Eye (tissue), 1 donor: ENCODE measurements at regions not wholly inside any gene's neighbourhood (a gene's known extent, or its start where the extent isn't known, plus 50 kb on each side); places are given as distances from the start of the nearest gene placed in this dataset.
"Not testable (repeated sequence)": the region's sequence is repeated elsewhere in the genome, so short reads cannot be mapped to it uniquely, and the experiment has no call there.

ENCODE experiments used
- DNase-seq: peaks from one replicate; pipeline ENCODE4 v3.0.0-alpha.2; 2015

DNA sequence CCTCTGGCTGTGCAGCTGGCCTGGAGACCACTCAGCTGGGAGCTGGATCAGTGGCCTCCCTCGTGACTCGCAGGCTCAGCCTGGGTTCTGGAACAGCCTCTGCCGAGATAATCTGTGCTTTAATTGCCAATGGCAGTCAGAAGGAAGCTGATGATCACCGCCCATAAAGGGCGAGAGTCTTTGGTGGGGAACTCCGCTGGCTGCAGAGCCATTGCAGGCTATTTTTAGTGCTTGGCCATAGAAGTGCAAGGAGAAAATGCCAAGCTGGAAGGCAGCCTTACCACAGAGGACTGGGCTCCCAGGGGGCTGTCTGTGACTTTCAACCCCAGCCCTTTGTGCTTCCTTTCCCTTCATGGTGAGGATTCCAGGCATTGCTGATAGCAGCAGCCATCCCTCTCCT lies 62.2 kb upstream of the TENM4 start:
- DNase-seq: no peak

DNA sequence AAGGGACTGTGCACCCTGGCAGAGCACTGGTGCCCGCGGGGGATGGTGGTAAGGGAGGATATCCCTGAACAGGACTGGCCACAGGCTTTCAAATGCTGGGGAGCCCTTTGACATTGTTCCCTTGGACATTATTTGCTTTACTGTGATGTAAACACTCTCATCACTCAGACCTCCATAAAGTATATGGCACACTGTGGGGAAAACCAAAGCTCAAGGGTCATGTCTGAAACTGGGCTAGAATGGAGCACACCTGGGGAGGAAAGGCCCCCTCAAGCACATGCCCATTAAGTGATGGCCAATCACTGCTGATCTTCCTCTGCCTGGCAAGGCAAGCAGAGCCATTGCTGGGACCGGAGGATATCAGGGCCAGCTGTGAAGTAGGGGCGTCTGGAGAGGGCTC lies 60.9 kb upstream of the TENM4 start:
- DNase-seq: no peak

DNA sequence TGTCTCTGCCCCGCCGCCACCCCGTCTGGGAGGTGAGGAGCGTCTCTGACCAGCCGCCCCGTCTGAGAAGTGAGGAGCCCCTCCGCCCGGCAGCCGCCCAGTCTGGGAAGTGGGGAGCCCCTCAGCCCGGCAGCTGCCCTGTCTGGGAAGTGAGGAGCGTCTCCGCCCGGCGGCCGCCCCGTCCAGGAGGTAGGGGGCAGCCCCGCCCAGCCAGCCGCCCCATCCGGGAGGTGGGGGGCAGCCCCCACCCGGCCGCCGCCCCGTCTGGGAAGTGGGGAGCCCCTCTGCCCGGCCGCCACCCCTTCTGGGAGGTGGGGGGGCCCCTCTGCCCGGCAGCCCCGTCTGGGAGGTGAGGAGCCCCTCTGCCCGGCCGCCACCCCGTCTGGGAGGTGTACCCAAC lies 59.1 kb upstream of the TENM4 start:
- DNase-seq: not testable (repeated sequence)

- no peak for DNase-seq
These were observed 57.8 kb upstream of the TENM4 start for GRCh38 chr11:79498667-79499066.

GRCh38 chr11:79493555-79494171 lies 52.8 kb upstream of the TENM4 start:
- peak; percentile 91 for DNase-seq

DNA sequence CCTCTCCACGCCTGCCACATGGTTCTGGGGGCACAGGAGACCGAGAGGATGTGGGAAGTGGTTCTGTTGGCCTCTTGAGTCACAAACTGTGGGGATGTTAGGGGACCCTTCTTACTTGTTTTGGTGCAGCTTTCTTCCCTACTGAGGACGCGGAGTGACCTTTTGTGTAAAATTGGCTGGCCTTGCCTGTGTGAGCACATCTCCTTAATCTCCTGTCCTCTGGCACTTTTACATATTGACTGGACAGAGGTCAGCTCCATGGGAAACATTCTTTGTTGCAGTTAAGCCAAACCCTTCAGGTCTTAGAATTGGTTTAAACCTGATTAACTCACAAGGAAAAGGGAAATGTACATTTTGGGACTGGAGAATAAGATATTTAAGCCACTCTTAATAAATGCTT lies 51.2 kb upstream of the TENM4 start:
- no peak for DNase-seq
